SU-DHL-6 (cell line): ENCODE measurements at regions not wholly inside any gene's neighbourhood (a gene's known extent, or its start where the extent isn't known, plus 50 kb on each side); places are given as distances from the start of the nearest gene placed in this dataset.

Source experiments
- H2AFZ ChIP-seq: fragments of 200-600 bp; sonication (generic); 2 replicates; pipeline ENCODE4 v1.6.1; 2014; ENCODE audit warnings: low read depth, mild to moderate bottlenecking, moderate library complexity, mixed read lengths, antibody characterized with exemption, low read length; ENCODE audit not compliant: severe bottlenecking
- H3F3A ChIP-seq: fragments of 200-600 bp; shearing (Covaris generic); 2 replicates; pipeline ENCODE4 v1.6.0; 2016; ENCODE audit warnings: antibody characterized with exemption, mild to moderate bottlenecking; ENCODE audit not compliant: insufficient read depth
- H3K27ac ChIP-seq: fragments of 200-600 bp; sonication (generic); 2 replicates; pipeline ENCODE4 v1.5.1; 2016; ENCODE audit warnings: low read depth, mild to moderate bottlenecking, low read length, moderate library complexity, mixed read lengths
- H3K27me3 ChIP-seq: fragments of 200-600 bp; sonication (generic), shearing (Covaris generic); 2 replicates; pipeline ENCODE4 v1.6.0; 2014; ENCODE audit warnings: mild to moderate bottlenecking, low read length
- H3K36me3 ChIP-seq: fragments of 200-600 bp; sonication (generic); 2 replicates; pipeline ENCODE4 v1.6.1; 2014; ENCODE audit warnings: mild to moderate bottlenecking, low read length, mixed read lengths
- H3K4me2 ChIP-seq: fragments of 300-600, 200-600 bp; shearing (Covaris generic), sonication (generic); 2 replicates; pipeline ENCODE4 v1.6.0; 2014; ENCODE audit warnings: low read length, low read depth, mild to moderate bottlenecking; ENCODE audit not compliant: poor library complexity, severe bottlenecking
- H3K4me3 ChIP-seq: fragments of 200-600 bp; sonication (generic); 2 replicates; pipeline ENCODE4 v1.5.1; 2014; ENCODE audit warnings: antibody characterized with exemption, low read length, mild to moderate bottlenecking, mixed read lengths; ENCODE audit not compliant: insufficient read depth, poor library complexity, severe bottlenecking
- H3K79me2 ChIP-seq: fragments of 200-600 bp; sonication (generic); 2 replicates; pipeline ENCODE4 v1.6.1; 2014; ENCODE audit warnings: mild to moderate bottlenecking, low read length, moderate library complexity; ENCODE audit not compliant: insufficient read depth
- H3K9ac ChIP-seq: fragments of 200-600 bp; sonication (generic); 2 replicates; pipeline ENCODE4 v1.7.0; 2014; ENCODE audit warnings: mild to moderate bottlenecking, low read length
- H3K9me2 ChIP-seq: fragments of 200-600 bp; sonication (generic); replicated peaks from 2 replicates; pipeline ENCODE4 v1.6.1; 2014; ENCODE audit warnings: low read length; ENCODE audit not compliant: insufficient read depth
- H3K9me3 ChIP-seq: fragments of 200-600 bp; sonication (generic); 2 replicates; pipeline ENCODE4 v1.6.1; 2014; ENCODE audit warnings: low read length, mixed read lengths; ENCODE audit not compliant: insufficient read depth
- H4K20me1 ChIP-seq: fragments of 200-600 bp; sonication (generic); 2 replicates; pipeline ENCODE4 v1.6.1; 2014; ENCODE audit warnings: low read depth, mild to moderate bottlenecking, antibody characterized with exemption, low read length, moderate library complexity, mixed read lengths
- EZH2phosphoT487 ChIP-seq: fragments of 200-600 bp; sonication (generic), shearing (Covaris generic); conservative IDR thresholded peaks from 2 replicates; pipeline ENCODE4 v1.6.1; 2018; ENCODE audit warnings: mild to moderate bottlenecking, antibody characterized with exemption, low read length, moderate library complexity, mixed read lengths
- TF ChIP-seq, protein P1 (sequence below): fragments of 200-600 bp; sonication (generic); IDR thresholded peaks from one replicate; pipeline ENCODE4 v1.5.1; 2017; ENCODE audit warnings: antibody characterized with exemption, mild to moderate bottlenecking, low read length, moderate library complexity; ENCODE audit not compliant: insufficient read depth, poor library complexity, severe bottlenecking

DNA sequence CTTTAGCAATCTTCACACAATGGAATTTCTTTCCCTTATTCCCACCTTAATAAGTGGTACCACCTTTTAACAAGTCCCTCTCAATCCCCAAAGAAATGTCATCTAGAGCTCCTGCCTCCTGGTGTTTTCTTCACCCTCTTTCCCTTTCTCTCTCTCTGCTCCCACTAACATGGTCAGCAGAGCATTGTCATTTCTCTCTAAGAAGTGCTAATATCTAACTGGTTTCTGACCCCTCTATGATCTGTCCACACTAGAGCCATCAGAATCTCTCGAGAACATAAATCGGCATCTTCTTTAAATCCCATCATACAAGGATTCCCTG, 161.2 kb upstream of the DTNA start:
- TF ChIP-seq, protein P1, sequence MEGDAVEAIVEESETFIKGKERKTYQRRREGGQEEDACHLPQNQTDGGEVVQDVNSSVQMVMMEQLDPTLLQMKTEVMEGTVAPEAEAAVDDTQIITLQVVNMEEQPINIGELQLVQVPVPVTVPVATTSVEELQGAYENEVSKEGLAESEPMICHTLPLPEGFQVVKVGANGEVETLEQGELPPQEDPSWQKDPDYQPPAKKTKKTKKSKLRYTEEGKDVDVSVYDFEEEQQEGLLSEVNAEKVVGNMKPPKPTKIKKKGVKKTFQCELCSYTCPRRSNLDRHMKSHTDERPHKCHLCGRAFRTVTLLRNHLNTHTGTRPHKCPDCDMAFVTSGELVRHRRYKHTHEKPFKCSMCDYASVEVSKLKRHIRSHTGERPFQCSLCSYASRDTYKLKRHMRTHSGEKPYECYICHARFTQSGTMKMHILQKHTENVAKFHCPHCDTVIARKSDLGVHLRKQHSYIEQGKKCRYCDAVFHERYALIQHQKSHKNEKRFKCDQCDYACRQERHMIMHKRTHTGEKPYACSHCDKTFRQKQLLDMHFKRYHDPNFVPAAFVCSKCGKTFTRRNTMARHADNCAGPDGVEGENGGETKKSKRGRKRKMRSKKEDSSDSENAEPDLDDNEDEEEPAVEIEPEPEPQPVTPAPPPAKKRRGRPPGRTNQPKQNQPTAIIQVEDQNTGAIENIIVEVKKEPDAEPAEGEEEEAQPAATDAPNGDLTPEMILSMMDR, result no peak
- TF ChIP-seq EZH2phosphoT487, result no peak
- Histone ChIP-seq H3K27me3 (no peaks in the 10 kb centered on the region), H3K27ac (no peak overlapping the region), H2AFZ (no peak overlapping the region), H3K36me3 (no peaks in the 10 kb centered on the region), H3K79me2 (no peaks in the 10 kb centered on the region), H3K9ac (no peak overlapping the region), H3K9me2 (no peaks in the 10 kb centered on the region), H3K4me3 (no peak overlapping the region), H4K20me1 (no peaks in the 10 kb centered on the region), H3K4me2 (no peak overlapping the region), H3K9me3 (no peaks in the 10 kb centered on the region), H3F3A (no peaks in the 10 kb centered on the region)

- Histone ChIP-seq H3F3A (no peaks in the 10 kb centered on the region), H3K4me3 (no peak overlapping the region), H3K36me3 (no peaks in the 10 kb centered on the region), H3K9me2 (no peaks in the 10 kb centered on the region), H3K4me2 (no peak overlapping the region), H3K27ac (no peak overlapping the region), H3K9ac (no peak overlapping the region), H3K9me3 (no peaks in the 10 kb centered on the region), H3K79me2 (no peaks in the 10 kb centered on the region), H4K20me1 (no peaks in the 10 kb centered on the region), H2AFZ (no peak overlapping the region), H3K27me3 (no peaks in the 10 kb centered on the region)
- TF ChIP-seq EZH2phosphoT487, result no peak
- TF ChIP-seq, protein P1, result no peak
These were observed 160.7 kb upstream of the DTNA start for GRCh38 chr18:34549367-34549766.

GRCh38 chr18:34550156-34550555, 159.9 kb upstream of the DTNA start:
- Histone ChIP-seq H3K79me2 (no peaks in the 10 kb centered on the region), H4K20me1 (no peaks in the 10 kb centered on the region), H2AFZ (no peak overlapping the region), H3K27me3 (no peaks in the 10 kb centered on the region), H3K4me3 (no peak overlapping the region), H3K9me2 (no peaks in the 10 kb centered on the region), H3K4me2 (no peak overlapping the region), H3K9ac (no peak overlapping the region), H3K36me3 (no peaks in the 10 kb centered on the region), H3K9me3 (no peaks in the 10 kb centered on the region), H3K27ac (no peak overlapping the region), H3F3A (no peaks in the 10 kb centered on the region)
- TF ChIP-seq, protein P1, result no peak
- TF ChIP-seq EZH2phosphoT487, result no peak

- Histone ChIP-seq H3K4me2 (no peak overlapping the region), H3F3A (no peaks in the 10 kb centered on the region), H3K4me3 (no peak overlapping the region), H3K36me3 (no peaks in the 10 kb centered on the region), H3K79me2 (no peaks in the 10 kb centered on the region), H3K27ac (no peak overlapping the region), H2AFZ (no peak overlapping the region), H3K27me3 (no peaks in the 10 kb centered on the region), H3K9me3 (no peaks in the 10 kb centered on the region), H3K9me2 (no peaks in the 10 kb centered on the region), H4K20me1 (no peaks in the 10 kb centered on the region), H3K9ac (no peak overlapping the region)
- TF ChIP-seq, protein P1, result no peak
- TF ChIP-seq EZH2phosphoT487, result no peak
These were observed 159.2 kb upstream of the DTNA start for GRCh38 chr18:34550902-34551301.
